ENCODE measurements at regions not wholly inside any gene's neighbourhood (a gene's known extent, or its start where the extent isn't known, plus 50 kb on each side); places are given as distances from the start of the nearest gene placed in this dataset.

- Histone ChIP-seq H3K18ac (ENCODE audit: low read depth, low read length) (no peak overlapping the region), H3K27ac (ENCODE audit: insufficient read depth, low read length) (no peak overlapping the region), H3K27me3 (ENCODE audit: control insufficient read depth, insufficient read depth, low read length) (no peaks in the 10 kb centered on the region), H3K9ac (ENCODE audit: low read depth, low read length) (no peak overlapping the region), H4K8ac (ENCODE audit: low read depth in 2 of 2, low read length in 2 of 2) (no peak overlapping the region), H2BK5ac (ENCODE audit: low read depth, low read length, poor library complexity, severe bottlenecking) (no peak overlapping the region), H4K91ac (ENCODE audit: insufficient read depth, low read depth, low read length) (no peak overlapping the region), H3K23ac (ENCODE audit: low read depth, low read length) (no peak overlapping the region), H3K36me3 (ENCODE audit: control insufficient read depth, insufficient read depth, low read length) (no peaks in the 10 kb centered on the region), H2BK20ac (ENCODE audit: low read depth, low read length) (no peak overlapping the region), H3K9me3 (ENCODE audit: control insufficient read depth, insufficient read depth, low read length) (peaks cover 3% of the 10 kb centered on the region; the same call in 1 of the 2 replicates), H2AFZ (replicated peaks; ENCODE audit: low read length, poor library complexity) (no peak overlapping the region), H2AK9ac (replicated peaks; ENCODE audit: low read depth, low read length, poor library complexity) (no peak overlapping the region), H3K4ac (ENCODE audit: low read depth, low read length) (no peak overlapping the region), H4K20me1 (ENCODE audit: insufficient read depth, low read length) (no peaks in the 10 kb centered on the region), H3K4me2 (ENCODE audit: low read depth, low read length) (no peak overlapping the region), H3K14ac (replicated peaks; ENCODE audit: low read depth, low read length) (no peak overlapping the region), H3K4me3 (ENCODE audit: insufficient read depth, low read depth, low read length) (no peak overlapping the region), H4K5ac (ENCODE audit: low read depth, low read length) (no peak overlapping the region), H2AK5ac (ENCODE audit: low read depth, low read length) (no peak overlapping the region), H3K9me1 (ENCODE audit: insufficient read depth, low read length) (no peaks in the 10 kb centered on the region), H2BK120ac (ENCODE audit: low read depth, low read length) (no peak overlapping the region), H2BK15ac (ENCODE audit: low read depth, low read length) (no peak overlapping the region), H3K79me1 (ENCODE audit: low read depth in 1 of 2, low read length in 2 of 2) (no peaks in the 10 kb centered on the region), H3K56ac (ENCODE audit: extremely low read depth, insufficient read depth, low read length) (no peak overlapping the region), H3K4me1 (ENCODE audit: control insufficient read depth, insufficient read depth, low read length) (no peaks in the 10 kb centered on the region)
- ATAC-seq (ENCODE audit: low read depth) = no peak
- CTCF ChIA-PET = no interaction called here
- no peak for DNase-seq
- no CpG with 5 or more reads among the region's 2 CpGs for WGBS, 2 experiments (ENCODE audit: extremely low coverage in 2 of 2, insufficient read length in 1 of 2)
- TF ChIP-seq FOS (IDR thresholded peaks at IDR 0.05; ENCODE audit: low read depth, low read length) = no peak
- TF ChIP-seq SMC3 (IDR thresholded peaks at IDR 0.05; ENCODE audit: low read depth, low read length) = no peak
- TF ChIP-seq CEBPB (IDR thresholded peaks at IDR 0.05; ENCODE audit: low read depth, low read length) = no peak
- BruUV-seq (replicated peaks) = no TSS peak
- dilution Hi-C loops (cut with HindIII; ENCODE audit: low sequenced_read_pairs, unreplicated experiment) (no loop called here), intact Hi-C loops (cut with micrococcal nuclease) (no loop called here), in situ Hi-C loops (cut with MboI; ENCODE audit: low sequenced_read_pairs) (no loop called here)
- POLR2A ChIA-PET (ENCODE audit: unreplicated experiment) = no interaction called here
Observed at GRCh38 chr5:162407614-162408013, 340.0 kb downstream of the GABRG2 start.

All from IMR-90 (cell line).